ENCODE measurements at regions not wholly inside any gene's neighbourhood (a gene's known extent, or its start where the extent isn't known, plus 50 kb on each side); places are given as distances from the start of the nearest gene placed in this dataset.
"Not testable (repeated sequence)": the region's sequence is repeated elsewhere in the genome, so short reads cannot be mapped to it uniquely, and the experiment has no call there.

DNA sequence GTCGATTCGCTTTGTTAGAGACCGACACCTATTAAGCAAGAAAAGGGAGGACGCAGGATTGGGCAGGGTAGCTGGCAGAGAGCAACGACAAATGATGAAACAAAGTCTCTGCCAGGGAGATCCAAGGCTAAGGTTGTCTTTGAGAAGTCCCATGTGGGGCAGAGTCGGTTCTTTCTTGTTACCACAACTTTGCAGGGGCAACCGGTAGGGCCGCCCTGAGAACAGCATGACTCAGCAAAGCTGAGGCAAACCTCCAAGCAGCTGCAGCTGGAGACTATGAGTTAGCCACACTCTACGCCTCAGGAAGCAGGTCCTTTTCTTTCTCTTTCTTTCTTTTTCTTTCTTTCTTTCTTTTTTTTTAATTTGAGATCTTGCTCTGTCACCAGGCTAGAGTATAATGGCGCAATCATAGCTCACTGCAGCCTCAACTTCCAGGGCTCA is 452.3 kb upstream of the ID2 start:
- DNase-seq (ENCODE audit: low read depth): no peak

DNA sequence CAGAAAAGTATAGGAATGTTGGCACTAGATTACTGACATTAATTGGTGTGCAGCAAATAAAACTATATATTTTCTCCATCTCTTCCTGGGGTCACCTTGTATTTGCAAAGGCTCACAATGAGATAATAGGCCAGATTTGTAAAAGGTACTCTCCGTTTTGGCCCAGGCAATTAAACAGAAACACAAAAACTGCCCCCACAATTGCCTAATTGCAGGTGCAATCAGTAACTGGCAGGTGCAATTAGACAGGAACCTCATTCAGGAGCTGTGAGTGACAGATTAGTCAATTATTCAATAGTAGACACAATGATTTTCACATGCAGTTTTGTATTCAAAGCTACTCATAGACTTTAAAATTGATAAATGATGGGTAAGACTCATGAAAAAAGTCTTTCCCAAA is 451.4 kb upstream of the ID2 start:
- DNase-seq (ENCODE audit: low read depth): no peak

- no peak for DNase-seq (ENCODE audit: low read depth)
These were observed 450.0 kb upstream of the ID2 start for GRCh38 chr2:8231902-8232301.

DNA sequence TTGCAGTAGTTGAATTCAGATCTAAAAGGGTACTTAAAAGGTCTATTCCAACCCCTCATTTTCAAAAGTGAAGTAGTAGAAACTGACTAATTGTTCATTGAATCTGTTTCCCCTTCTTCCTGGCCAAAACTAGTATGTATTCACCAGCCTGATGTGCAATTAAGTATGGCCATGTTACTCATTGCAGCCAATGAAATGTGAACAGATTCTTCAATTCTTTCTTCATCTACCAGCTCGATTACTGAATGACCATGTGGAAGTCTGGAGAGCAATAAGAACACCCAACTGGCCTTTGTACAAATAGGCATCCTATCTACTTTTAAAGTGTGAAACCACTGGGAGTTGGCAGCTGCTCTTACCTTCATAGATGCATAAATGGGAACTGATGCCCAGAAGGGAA is 449.0 kb upstream of the ID2 start:
- DNase-seq (ENCODE audit: low read depth): no peak

DNA sequence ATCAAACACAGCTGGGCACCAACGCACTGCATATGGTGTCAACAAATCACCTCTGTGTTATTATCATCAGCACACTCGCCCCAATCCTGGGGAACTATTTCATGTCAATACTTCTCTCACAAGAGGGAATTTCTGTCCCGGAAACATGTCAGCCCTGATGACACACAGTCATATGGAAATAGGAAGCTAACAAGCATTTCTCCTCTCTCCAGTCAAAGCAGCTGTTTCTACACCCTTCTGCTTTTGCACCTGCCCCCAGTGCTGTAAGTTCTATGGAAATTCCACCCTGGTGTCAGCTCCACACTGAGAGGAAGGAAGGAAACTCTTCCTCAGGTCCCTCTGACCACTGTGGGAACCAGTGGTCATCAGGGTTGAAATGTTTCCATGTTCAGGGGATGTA is 447.6 kb upstream of the ID2 start:
- DNase-seq (ENCODE audit: low read depth): no peak

DNA sequence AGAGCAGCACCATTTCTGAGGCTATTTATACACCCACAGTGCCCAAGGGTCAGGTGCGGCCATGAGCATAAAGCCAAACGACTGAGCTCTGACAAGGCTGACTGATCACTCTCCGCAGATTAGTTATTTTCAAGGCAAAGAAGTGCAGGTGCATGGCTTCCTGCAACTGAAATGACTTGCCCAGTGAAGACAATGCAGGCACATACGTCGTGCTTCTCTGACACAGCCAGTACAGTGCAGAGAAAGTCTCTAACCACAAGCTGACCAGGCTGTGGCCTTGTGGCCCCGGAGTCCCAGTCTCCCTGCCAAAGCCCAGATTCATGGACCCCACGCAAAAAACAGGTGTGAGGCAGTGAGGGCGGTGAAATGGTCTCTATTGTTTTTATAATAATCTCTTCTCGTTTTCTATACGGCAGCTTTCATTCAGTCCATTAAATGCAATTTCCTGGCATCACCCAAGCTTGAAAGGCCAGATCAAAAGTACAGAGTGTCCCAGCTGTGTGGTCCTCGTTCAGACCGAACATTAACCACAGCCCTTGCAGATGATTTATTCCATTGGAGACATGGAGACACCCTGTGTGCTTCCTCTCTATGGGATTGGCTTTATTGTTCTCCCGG is 447.0 kb upstream of the ID2 start:
- DNase-seq (ENCODE audit: low read depth): no peak

- no peak for DNase-seq (ENCODE audit: low read depth)
These were observed 446.4 kb upstream of the ID2 start for GRCh38 chr2:8235419-8235818.

- no peak for DNase-seq (ENCODE audit: low read depth)
These were observed 445.5 kb upstream of the ID2 start for GRCh38 chr2:8236391-8236790.

DNA sequence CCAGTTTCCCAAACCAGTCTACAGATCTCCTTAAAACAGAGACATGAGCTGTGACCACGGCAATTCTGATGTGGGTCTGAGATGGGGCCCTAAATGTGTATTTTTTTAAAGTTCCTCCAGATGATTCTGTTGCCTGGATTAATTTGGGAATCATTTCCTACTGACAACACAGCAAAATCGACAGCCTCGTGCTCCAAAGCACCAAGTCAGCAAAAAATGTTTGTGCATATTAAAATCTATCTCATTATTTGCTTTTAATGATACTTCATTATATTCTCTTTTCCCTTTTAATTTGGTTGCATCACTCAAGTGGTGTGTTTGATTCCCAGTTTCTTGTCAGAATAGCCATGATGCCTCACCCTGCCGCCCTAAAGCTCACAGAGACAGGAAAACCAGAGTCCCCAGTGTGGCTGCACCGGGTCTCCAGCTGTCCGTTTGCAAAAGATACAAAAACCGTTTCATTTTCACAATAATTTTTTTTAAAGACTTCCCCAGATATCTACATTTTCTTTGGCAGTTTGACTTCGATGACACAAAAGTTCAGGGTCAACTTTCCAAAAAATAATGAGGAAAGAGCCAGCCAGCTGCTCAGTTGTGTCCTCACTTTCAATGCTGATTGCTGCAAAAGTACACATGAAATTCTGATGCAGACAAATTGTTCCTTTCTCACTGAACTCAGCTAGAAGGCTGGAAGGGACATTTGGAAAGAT is 443.2 kb upstream of the ID2 start:
- DNase-seq (ENCODE audit: low read depth): no peak

- no peak for DNase-seq (ENCODE audit: low read depth)
These were observed 442.2 kb upstream of the ID2 start for GRCh38 chr2:8239531-8240088.

- DNase-seq (ENCODE audit: low read depth): no peak
These were observed 440.5 kb upstream of the ID2 start for GRCh38 chr2:8241317-8241716.

- no peak for DNase-seq (ENCODE audit: low read depth)
These were observed 439.1 kb upstream of the ID2 start for GRCh38 chr2:8242739-8243138.

DNA sequence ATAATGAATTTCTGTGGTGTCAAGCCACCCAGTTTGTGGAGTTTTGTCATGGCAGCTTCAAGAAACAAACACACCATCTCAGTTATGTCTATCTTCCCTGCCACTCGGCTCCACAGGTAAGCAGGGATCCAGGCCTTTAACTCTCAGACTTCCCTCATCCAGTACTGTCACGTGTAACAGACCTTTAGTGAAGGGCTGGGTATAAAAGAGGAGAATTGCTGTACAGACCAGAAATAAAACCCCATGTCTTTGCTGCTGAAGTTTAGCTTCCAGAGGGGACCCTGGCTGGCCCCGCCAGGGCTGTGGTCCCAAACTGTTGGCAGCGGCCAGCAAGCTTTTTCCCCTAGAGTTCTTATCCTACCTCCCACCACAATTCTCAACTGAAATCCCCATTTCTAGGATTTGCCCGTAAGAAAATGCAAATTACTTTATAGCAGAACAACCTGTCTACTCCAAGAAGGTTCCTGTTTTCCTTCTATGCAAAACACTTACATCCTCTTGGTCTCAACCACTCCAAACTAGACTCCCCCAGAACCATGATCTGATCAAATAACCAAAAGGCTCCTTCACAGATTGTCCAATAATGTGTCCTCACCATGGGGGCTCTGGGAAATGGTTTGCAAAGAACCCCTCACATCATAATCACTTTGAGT is 438.0 kb upstream of the ID2 start:
- DNase-seq (ENCODE audit: low read depth): no peak

DNA sequence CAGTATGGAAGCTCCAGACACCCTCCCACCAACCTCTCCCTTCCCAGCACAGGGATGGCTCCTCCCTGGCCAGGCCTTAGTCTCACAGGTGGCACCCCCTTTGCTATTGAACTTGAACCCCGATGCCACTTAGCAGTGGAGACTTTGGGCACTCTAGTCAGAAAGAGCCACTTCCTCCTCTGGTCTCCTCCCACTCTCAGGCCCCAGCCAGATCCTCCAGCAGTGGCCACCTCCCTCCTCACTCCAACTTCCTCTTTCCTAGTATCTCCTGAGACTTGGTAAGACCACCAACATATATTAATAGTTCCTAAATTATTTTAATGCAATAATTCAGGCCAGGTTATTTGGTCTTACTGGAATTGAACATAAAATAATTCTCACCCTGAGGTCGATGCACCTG is 437.2 kb upstream of the ID2 start:
- no peak for DNase-seq (ENCODE audit: low read depth)

DNA sequence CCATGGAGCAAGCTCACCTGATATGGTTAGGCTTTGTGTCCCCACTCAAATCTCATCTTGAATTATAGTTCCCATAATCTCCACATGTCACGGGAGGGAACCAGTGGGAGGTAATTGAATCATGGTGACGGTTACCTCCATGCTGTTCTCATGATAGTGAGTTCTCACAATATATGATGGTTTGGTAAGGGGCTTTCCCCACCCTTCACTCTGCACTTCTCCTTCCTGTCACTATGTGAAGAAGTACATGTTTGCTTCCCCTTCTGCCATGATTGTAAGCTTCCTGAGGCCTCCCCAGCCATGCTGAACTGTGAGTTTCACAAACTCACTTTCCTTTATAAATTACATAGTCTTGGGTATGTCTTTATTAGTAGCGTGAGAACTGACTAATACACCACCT is 435.7 kb upstream of the ID2 start:
- DNase-seq (ENCODE audit: low read depth): no peak

DNA sequence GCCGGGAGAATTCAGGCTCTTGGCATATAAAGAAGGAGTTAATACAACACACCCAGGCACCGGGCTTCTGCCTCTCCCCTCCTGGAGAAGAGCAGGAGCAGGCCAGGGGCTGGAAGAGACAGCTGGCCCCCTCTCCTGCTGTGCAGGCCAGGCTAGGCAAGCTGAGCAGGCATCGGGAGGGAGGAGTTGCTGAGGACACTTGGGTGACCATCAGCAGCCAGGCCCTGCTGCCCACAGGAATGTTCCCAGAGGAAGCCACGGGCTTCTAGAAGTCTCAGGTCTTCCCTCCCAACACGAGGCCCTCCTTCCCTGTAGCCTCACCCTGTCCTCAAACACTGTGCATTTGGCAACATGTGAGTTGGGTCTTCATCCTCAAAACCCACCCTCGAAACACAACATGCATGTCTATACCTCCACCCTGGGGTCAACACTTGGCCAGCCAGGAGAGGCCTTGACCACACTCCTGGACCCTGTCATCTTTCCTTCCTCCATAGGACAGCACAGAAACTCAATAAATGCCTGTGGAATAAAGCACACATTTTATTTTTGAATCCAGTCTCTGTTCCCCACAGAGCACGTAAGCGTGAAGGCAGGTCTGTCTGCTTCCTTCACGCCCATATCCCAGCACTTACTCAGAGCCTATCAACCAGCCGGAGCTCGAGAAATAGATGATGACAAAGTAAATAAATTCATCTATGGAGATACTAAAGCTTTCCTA is 433.8 kb upstream of the ID2 start:
- no peak for DNase-seq (ENCODE audit: low read depth)

GRCh38 chr2:8248623-8248957 is 433.3 kb upstream of the ID2 start:
- DNase-seq (ENCODE audit: low read depth): no peak

GRCh38 chr2:8249141-8249540 is 432.7 kb upstream of the ID2 start:
- no peak for DNase-seq (ENCODE audit: low read depth)

DNA sequence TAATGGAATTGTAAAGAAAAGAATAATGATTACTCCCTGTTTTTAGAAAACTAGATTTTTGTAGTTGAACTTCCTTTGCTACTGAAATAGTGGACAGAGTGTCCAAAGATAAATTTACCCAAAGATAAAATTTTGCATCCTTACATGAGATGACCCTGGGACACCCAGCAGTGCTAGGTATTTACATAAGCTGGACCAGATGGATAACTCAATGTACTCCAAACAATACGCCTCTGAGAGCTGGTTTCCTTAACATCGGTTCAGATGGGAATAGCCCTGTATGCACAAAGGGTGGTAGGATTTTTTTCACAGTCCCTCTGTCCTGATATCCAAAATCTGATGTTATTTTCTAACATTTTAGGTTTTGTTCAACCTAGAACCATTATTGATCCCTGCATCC is 432.1 kb upstream of the ID2 start:
- DNase-seq (ENCODE audit: low read depth): no peak

DNA sequence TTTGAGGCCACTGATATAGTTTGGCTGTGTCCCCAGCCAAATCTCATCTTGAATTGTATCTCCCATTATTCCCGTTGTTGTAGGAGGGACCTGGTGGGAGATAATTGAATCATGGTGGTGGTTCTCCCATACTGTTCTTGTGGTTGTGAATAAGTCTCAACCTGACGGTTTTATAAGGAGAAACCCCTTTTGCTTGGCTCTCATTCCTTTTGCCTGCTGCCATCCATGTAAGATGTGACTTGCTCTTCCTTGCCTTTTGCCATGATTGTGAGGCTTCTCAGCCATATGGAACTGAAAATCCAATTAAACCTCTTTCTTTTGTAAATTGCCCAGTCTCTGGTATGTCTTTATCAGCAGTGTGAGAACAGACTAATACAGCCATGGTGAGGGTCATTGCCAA is 431.6 kb upstream of the ID2 start:
- not testable (repeated sequence) for DNase-seq (ENCODE audit: low read depth)

GRCh38 chr2:8251291-8251690 is 430.6 kb upstream of the ID2 start:
- DNase-seq (ENCODE audit: low read depth): no peak

DNA sequence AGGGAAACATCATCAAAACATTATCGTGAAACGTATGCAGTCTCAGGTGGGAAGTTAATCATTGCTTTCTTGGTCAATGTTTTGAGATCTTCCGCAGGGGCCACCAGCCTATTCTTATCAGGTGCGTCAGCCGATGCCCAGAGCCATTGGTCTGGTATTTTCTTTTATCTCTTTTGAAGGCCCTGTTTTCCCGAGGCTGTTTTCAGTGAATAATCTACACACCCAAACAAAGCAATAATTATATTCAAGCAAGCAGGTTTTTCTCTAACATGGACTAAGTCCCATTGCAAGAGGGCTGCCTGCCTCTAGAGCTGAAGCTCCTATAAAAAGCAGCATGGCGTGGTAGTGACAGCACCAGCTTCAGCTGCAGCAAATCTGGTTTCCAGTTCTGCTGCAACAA is 430.0 kb upstream of the ID2 start:
- no peak for DNase-seq (ENCODE audit: low read depth)

Data from activated T-helper 1 cell treated with Interleukin-2 at 50 U/mL for 16 hours (primary cell).